NCI-H774 (cell line): ENCODE measurements at regions not wholly inside any gene's neighbourhood (a gene's known extent, or its start where the extent isn't known, plus 50 kb on each side); places are given as distances from the start of the nearest gene placed in this dataset.

Experiments used
- DNase-seq: peaks from one replicate; lab custom pipeline; 2025; lab: John Stamatoyannopoulos, UW

- peak; percentile 88 for DNase-seq
Observed at GRCh38 chr6:6891125-6891721, 216.5 kb upstream of the RREB1 start.

DNA sequence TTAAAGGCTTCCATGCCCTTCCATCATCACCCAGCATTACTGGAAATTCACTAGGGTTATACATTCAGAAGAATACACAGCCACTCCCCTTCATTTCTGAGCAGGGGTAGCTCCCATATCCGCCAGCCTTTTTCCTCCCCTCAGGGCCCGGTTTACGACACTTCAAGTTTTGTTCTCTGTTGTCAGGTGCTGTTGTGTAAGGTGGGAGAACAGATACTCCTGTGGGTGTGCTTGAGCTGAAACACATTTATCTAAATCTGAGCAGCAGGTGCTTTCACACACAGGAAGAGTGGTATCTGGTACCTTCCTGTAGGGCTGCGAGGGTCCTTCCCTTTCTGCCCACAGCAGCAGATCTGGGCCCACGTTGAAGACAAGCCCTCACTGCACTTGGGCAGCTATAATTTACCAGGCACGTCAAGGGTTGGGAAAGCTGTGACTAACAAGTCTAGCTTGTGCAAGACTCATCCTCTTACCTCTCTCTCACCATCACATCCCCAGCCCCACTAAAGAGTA lies 215.8 kb upstream of the RREB1 start:
- DNase-seq = no peak

DNA sequence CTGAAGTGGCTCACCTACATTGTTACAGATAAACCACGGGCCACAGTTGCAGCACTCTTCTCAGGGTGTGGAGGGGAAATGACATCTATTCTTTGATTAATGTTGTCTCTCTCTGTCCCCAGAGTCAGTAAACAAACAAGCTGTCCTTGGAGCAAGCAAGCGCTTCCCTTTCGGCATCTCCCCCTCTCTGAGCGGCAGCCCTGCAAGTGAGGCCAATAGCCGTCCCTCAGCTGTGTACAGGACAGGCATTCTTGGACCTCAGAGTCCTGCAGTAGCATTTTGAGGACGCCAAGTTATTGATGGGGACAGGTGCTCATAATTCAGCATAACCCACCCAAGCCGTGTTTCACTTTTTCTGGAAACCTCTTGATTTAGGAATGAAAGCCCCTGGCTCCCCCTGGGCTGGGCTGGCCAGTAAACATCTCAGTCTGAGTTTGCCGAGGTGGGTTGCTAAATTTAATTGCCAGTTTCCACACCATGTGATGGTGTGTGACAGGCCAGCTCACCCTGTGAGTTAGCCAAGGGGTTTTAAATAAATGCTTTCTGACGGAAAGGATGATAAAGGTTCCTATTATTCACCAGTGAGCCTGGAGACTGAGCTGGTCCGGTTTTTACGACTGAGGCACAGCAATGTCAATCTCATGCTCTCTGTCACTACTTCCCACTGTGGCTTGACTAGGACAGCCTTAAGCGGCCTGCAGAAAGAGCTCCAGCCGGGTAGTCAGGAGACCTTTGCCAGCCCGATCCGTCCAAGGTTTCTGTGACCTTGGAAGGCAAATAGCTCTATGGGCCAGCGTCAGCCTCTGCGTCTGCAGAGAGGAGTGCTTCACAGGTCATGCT lies 214.8 kb upstream of the RREB1 start:
- DNase-seq = no peak

GRCh38 chr6:6893701-6894100 lies 214.1 kb upstream of the RREB1 start:
- DNase-seq = no peak

- DNase-seq = no peak
Observed at GRCh38 chr6:6895929-6896328, 211.8 kb upstream of the RREB1 start.

DNA sequence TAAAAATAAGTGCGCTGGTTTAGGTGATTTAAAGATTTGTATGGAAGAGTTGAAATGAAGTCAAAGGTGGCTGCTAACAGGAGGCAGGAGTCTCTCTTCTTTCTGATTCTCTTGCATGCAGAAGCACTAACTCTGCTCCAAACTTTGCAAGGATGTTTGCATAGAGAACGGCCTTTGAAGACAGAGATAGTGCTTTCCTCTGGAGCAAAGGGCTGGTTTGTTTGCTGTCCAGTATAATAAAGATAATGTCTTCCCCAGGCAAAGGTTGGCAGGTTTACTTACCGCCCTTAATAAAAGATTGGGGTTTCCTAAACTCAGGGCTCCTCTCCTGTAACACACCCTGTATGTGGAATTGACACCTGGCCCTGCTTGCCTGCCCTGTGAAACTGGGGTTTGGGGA lies 210.6 kb upstream of the RREB1 start:
- no peak for DNase-seq

GRCh38 chr6:6900569-6901204 lies 207.1 kb upstream of the RREB1 start:
- no peak for DNase-seq

- no peak for DNase-seq
Observed at GRCh38 chr6:6901205-6901719, 206.5 kb upstream of the RREB1 start.

- DNase-seq = no peak
Observed at GRCh38 chr6:6901945-6902344, 205.8 kb upstream of the RREB1 start.

- no peak for DNase-seq
Observed at GRCh38 chr6:6905961-6906518, 201.7 kb upstream of the RREB1 start.

DNA sequence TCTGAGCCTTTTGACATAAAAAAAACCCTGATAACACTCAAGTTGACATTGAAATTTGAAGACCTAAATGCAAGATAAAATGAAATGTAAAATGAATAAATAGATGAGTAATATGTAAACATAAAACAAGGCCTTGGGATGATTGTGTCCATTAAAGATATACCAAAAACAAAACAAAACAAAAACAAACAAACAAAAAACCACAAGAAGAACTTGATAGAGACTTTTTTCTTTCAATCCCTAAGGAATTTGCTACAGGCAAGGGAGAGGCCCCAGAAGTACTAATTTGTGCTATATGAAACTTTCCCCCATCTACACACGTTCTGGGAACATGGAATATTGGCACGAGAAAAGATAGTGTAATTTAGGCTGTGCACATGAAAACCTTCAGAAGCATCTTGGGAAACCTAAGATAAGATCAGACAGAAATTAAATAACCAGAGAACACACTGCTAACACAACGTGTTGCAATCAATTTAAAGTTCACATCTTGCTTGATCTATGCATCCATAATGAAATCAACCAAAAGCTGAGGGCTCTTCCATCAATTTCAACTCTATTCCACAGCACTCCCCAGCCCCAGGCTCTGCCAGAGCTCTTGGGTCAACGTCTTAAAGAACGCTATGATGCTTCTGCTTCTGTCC lies 201.1 kb upstream of the RREB1 start:
- DNase-seq = no peak

GRCh38 chr6:6907286-6907685 lies 200.5 kb upstream of the RREB1 start:
- DNase-seq = no peak

DNA sequence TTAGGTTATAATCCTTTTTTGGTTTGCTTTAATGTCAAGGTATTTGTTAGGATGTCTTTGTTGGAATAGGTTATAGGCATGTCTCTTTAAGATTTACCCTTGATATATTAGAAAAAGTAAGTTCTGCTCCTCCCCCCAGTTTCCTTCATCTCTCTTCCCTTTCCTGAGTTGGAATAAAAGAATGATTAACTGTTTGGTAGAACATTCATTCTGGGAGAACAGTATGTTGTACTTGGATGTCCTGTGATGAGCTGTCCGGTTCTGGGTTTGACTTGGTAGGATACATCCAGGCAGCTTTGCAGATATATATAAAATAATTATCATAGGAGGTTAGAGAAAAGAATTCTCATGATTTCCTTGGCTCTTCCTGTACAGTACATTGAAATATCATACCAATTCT lies 199.6 kb upstream of the RREB1 start:
- no peak for DNase-seq

GRCh38 chr6:6909111-6909510 lies 198.7 kb upstream of the RREB1 start:
- no peak for DNase-seq

DNA sequence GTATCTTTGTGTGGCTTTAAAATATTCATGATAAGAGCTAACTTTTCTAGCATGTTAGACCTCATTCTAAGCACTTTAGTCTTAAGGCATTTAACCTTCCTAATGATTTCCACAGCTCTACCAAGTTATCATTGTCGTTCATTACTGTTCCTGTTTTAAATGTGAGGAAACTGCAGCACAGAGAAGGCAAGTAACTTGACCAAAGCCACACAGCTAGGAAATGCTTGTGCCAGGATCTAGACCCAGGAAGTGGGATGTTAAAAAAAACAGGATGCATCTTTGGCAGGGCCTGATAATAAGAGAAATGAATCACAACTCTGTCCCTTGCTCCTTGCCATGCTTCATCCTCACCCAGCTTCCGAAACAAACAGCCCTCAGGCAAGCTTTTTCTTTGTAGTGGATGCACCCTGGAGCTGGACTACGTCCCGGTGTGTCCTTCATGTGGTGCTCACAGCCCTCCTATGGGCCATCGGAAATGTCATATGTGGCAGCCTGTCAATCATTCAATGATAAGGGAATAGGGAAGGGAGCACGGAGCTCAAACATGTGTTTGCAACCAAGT lies 196.9 kb upstream of the RREB1 start:
- no peak for DNase-seq

- no peak for DNase-seq
Observed at GRCh38 chr6:6911391-6911790, 196.4 kb upstream of the RREB1 start.

DNA sequence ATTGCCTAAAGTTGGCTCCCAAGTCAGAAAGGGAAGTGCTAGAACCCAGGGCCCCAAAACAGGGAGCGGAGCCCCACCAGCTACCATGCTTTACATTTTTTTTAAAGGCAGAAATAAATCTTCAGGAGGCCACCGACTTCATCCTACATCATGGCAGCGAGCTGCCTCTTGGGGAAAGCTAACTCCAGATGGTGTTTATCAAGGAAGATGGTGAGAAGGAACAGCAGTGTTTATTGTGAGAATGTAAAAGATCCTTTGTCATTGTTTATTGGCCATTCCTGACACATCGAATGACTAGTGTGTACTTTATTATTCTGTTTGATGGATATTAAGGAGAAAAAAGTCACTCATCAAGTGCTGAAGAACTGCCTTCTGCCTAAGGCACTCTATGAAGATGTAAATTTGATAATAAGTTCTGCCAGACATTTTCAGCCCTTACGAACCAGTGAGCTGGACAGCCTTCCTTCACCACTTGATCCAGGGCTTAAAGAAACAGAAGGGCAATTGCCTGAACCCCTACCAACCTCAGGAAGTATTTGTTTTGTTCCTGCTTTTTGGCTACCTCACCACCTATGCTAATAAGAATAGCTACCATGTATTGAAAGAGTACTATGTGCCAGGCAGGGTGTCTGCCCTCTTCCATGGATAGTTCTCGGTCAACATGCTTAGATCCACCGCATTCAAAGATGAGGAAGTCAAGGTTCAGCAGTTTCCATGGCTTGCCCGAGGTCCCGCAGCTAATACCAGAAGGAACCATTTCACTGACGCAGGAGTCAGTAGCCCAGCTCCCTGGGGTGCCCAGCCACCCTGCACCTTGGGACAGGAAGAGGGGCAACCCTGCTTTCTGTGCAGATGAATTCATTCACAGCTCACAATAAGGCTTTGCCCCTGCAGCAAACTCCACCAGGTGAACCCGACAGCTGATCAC lies 194.7 kb upstream of the RREB1 start:
- no peak for DNase-seq

DNA sequence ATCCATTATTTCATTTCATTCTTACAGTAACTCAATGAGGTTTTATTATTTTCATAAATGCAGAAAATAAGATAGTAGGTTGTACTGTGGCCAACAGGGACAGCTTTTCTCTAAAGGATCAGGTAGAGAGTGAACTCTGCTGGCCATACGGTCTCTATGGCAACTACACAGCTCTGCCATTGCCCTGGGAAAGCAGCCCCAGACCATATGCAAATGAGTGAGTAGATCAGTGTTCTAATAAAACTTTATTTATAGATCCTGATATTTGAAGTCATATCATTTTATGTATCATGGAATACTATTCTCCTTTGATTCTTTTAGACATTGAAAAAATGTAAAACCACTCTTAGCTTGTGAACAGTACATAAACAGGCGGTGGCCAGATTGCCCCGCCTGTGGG lies 192.5 kb upstream of the RREB1 start:
- peak; percentile 24 for DNase-seq

GRCh38 chr6:6915813-6916547 lies 191.8 kb upstream of the RREB1 start:
- no peak for DNase-seq

DNA sequence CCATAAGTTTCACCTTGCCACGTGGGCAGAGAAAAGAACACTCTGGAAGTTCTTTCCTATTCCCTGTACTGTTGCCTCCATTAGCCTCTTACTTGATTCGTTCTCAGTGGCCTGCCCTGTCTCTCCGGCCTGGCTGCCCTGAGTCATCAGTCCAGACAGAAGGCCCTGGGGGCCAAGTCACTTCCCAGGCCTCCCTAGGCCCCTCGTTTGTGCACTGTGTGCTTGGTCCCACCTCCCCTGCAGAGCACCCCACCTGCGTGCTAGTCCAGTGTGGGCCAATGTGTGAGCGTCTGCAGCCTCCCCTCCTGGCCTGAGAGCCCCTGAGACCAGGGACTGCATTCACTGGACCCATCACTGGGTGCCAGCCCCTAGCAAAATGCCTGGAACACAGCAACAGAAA lies 191.2 kb upstream of the RREB1 start:
- DNase-seq = no peak
